ENCODE measurements at regions not wholly inside any gene's neighbourhood (a gene's known extent, or its start where the extent isn't known, plus 50 kb on each side); places are given as distances from the start of the nearest gene placed in this dataset.

DNA sequence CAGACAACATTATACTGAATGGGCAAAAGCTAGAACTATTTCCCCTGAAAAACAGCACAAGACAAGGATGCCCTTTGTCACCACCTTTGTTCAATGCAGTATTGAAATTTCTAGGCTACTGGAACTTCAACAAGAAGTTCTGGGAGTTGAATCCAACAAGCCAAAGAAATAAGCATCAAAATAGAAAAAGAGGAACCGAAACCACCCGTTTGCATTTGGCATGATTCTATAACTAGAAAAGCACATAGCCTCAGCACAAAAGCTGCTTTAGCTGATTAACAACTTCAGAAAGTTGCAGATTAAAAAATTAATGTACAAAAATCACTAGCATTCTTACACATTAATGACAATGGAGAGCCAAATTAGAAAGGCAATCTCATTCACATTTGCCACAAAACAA is 79.6 kb upstream of the KDM5D start:
- Histone ChIP-seq H3K36me3 (replicated peaks; ENCODE audit: low read depth, low read length) (no peaks in the 10 kb centered on the region), H3K27ac (ENCODE audit: low read length) (no peak overlapping the region), H3K4me3 (ENCODE audit: low read length) (no peak overlapping the region), H4K20me1 (ENCODE audit: insufficient read depth, low read length) (no peaks in the 10 kb centered on the region), H3K27me3 (ENCODE audit: low read depth, low read length) (no peaks in the 10 kb centered on the region), H3K4me2 (ENCODE audit: low read length) (no peak overlapping the region), H3K9ac (ENCODE audit: low read length) (no peak overlapping the region), H3K4me1 (ENCODE audit: low read length) (peaks cover 2% of the 10 kb centered on the region; the same call in 1 of the 2 replicates), H2AFZ (ENCODE audit: low read depth, low read length) (no peak overlapping the region), H3K9me3 (ENCODE audit: insufficient read depth, low read length) (no peaks in the 10 kb centered on the region), H3K79me2 (ENCODE audit: low read length) (no peaks in the 10 kb centered on the region)
- TF ChIP-seq, protein P1, sequence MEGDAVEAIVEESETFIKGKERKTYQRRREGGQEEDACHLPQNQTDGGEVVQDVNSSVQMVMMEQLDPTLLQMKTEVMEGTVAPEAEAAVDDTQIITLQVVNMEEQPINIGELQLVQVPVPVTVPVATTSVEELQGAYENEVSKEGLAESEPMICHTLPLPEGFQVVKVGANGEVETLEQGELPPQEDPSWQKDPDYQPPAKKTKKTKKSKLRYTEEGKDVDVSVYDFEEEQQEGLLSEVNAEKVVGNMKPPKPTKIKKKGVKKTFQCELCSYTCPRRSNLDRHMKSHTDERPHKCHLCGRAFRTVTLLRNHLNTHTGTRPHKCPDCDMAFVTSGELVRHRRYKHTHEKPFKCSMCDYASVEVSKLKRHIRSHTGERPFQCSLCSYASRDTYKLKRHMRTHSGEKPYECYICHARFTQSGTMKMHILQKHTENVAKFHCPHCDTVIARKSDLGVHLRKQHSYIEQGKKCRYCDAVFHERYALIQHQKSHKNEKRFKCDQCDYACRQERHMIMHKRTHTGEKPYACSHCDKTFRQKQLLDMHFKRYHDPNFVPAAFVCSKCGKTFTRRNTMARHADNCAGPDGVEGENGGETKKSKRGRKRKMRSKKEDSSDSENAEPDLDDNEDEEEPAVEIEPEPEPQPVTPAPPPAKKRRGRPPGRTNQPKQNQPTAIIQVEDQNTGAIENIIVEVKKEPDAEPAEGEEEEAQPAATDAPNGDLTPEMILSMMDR (IDR thresholded peaks at IDR 0.05; ENCODE audit: low read depth, low read length): no peak
- TF ChIP-seq EZH2phosphoT487 (IDR thresholded peaks at IDR 0.05; ENCODE audit: low read depth): no peak

DNA sequence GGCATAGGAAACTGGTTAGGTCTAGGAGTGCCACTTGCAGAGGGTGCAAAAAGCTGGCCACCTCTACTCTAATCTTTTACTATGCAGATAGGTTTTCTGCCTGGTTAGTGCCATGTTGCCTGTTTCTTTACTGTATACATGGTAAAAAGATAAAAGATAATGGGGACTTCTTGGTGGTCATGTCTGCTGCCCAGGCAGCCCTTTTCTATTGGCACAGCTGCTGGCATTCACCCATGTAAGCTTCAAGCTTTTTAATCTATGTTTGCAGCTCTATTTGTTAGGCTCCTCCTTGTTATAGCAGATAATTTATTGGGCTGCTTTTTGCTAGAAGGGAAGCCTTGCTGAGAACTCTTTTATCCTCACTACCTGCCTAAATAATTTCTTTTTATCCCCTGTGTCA is 74.0 kb upstream of the KDM5D start:
- no peak overlapping the region for H3K9ac ChIP-seq (ENCODE audit: low read length)
- TF ChIP-seq EZH2phosphoT487 (IDR thresholded peaks at IDR 0.05; ENCODE audit: low read depth): no peak
- TF ChIP-seq, protein P1 (IDR thresholded peaks at IDR 0.05; ENCODE audit: low read depth, low read length): no peak
- H3K36me3 ChIP-seq (replicated peaks; ENCODE audit: low read depth, low read length): no peaks in the 10 kb centered on the region
- H2AFZ ChIP-seq (ENCODE audit: low read depth, low read length): no peak overlapping the region
- no peak overlapping the region for H3K4me2 ChIP-seq (ENCODE audit: low read length)
- H3K27ac ChIP-seq (ENCODE audit: low read length): no peak overlapping the region
- H3K4me3 ChIP-seq (ENCODE audit: low read length): no peak overlapping the region
- H4K20me1 ChIP-seq (ENCODE audit: insufficient read depth, low read length): no peaks in the 10 kb centered on the region
- no peaks in the 10 kb centered on the region for H3K9me3 ChIP-seq (ENCODE audit: insufficient read depth, low read length)
- H3K27me3 ChIP-seq (ENCODE audit: low read depth, low read length): no peaks in the 10 kb centered on the region
- H3K79me2 ChIP-seq (ENCODE audit: low read length): no peaks in the 10 kb centered on the region
- H3K4me1 ChIP-seq (ENCODE audit: low read length): peaks cover 4% of the 10 kb centered on the region; the same call in 1 of the 2 replicates

DNA sequence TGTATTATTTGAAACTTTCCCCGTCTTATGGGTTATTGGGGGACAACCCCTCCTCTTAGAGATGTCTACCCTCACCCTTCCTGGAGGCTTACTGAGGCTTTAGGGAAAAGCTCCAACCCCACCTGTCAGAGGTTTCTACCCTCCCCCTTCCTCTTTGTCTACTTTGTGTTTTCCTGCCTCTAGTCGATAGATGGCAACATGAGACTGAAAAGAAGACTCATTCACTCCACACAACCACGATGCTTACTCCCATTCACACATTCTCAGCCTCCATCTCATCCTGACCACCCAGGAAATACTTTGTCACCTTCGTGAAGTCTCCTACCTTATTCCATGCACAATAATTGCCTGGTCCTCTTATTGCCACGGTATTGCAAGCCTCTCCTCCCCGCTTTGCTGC is 72.4 kb upstream of the KDM5D start:
- no peak overlapping the region for H3K9ac ChIP-seq (ENCODE audit: low read length)
- H3K36me3 ChIP-seq (replicated peaks; ENCODE audit: low read depth, low read length): no peaks in the 10 kb centered on the region
- H3K4me3 ChIP-seq (ENCODE audit: low read length): no peak overlapping the region
- H3K27ac ChIP-seq (ENCODE audit: low read length): no peak overlapping the region
- no peaks in the 10 kb centered on the region for H4K20me1 ChIP-seq (ENCODE audit: insufficient read depth, low read length)
- TF ChIP-seq EZH2phosphoT487 (IDR thresholded peaks at IDR 0.05; ENCODE audit: low read depth): no peak
- TF ChIP-seq, protein P1 (IDR thresholded peaks at IDR 0.05; ENCODE audit: low read depth, low read length): peak; percentile 52
- peak overlapping the region; percentile 48 for H3K4me2 ChIP-seq (ENCODE audit: low read length)
- H3K27me3 ChIP-seq (ENCODE audit: low read depth, low read length): no peaks in the 10 kb centered on the region
- H3K79me2 ChIP-seq (ENCODE audit: low read length): no peaks in the 10 kb centered on the region
- H2AFZ ChIP-seq (ENCODE audit: low read depth, low read length): no peak overlapping the region; the same call in 1 of the 2 replicates
- H3K9me3 ChIP-seq (ENCODE audit: insufficient read depth, low read length): no peaks in the 10 kb centered on the region
- peaks cover 4% of the 10 kb centered on the region; the same call in 1 of the 2 replicates for H3K4me1 ChIP-seq (ENCODE audit: low read length)

DNA sequence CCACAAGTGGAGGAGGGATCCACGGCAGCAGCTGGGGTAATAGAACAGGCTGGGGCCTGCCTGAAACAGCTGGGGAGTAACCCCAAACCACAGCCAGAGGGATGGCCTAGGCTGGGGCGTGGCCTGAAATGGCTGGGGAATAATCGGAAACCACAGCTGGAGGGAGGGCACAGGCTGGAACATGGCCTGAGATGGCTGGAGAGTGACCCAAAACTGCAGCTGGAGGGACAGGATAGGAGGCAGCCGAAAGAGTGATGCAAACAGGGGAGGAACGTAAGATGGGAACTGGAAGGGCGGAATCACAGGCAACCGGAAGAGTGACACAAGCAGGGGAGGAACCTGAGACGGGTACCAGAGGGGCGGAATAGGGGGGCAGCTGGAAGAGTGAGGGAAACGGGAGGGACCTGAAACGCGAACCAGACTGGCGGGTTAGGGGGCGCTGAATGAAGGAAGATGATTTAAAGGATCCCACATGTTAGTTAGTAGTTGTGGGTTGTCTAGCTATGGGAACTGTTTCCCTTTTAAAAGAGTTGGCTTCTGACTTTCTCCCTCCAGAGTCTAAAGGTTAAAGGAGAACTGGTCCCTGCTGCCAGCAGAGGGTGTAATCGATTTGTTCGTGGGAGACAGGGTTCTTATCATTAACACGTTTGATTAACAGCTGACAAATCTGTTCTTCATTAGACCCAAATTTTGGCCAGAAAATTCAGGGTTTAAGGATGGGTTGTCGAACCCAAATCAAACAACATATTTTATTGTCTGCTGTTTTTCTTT is 71.7 kb upstream of the KDM5D start:
- Histone ChIP-seq H2AFZ (ENCODE audit: low read depth, low read length) (no peak overlapping the region), H3K9me3 (ENCODE audit: insufficient read depth, low read length) (no peaks in the 10 kb centered on the region), H4K20me1 (ENCODE audit: insufficient read depth, low read length) (no peaks in the 10 kb centered on the region), H3K79me2 (ENCODE audit: low read length) (no peaks in the 10 kb centered on the region), H3K27ac (ENCODE audit: low read length) (no peak overlapping the region), H3K36me3 (replicated peaks; ENCODE audit: low read depth, low read length) (no peaks in the 10 kb centered on the region), H3K4me2 (ENCODE audit: low read length) (no peak overlapping the region), H3K27me3 (ENCODE audit: low read depth, low read length) (no peaks in the 10 kb centered on the region), H3K4me1 (ENCODE audit: low read length) (peaks cover 4% of the 10 kb centered on the region; the same call in 1 of the 2 replicates), H3K4me3 (ENCODE audit: low read length) (no peak overlapping the region), H3K9ac (ENCODE audit: low read length) (no peak overlapping the region)
- TF ChIP-seq, protein P1 (IDR thresholded peaks at IDR 0.05; ENCODE audit: low read depth, low read length): no peak
- TF ChIP-seq EZH2phosphoT487 (IDR thresholded peaks at IDR 0.05; ENCODE audit: low read depth): no peak
